ENCODE measurements at regions not wholly inside any gene's neighbourhood (a gene's known extent, or its start where the extent isn't known, plus 50 kb on each side); places are given as distances from the start of the nearest gene placed in this dataset.

GRCh38 chr3:106458952-106459351 lies 590.1 kb upstream of the CBLB start:
- TF ChIP-seq, protein P1, sequence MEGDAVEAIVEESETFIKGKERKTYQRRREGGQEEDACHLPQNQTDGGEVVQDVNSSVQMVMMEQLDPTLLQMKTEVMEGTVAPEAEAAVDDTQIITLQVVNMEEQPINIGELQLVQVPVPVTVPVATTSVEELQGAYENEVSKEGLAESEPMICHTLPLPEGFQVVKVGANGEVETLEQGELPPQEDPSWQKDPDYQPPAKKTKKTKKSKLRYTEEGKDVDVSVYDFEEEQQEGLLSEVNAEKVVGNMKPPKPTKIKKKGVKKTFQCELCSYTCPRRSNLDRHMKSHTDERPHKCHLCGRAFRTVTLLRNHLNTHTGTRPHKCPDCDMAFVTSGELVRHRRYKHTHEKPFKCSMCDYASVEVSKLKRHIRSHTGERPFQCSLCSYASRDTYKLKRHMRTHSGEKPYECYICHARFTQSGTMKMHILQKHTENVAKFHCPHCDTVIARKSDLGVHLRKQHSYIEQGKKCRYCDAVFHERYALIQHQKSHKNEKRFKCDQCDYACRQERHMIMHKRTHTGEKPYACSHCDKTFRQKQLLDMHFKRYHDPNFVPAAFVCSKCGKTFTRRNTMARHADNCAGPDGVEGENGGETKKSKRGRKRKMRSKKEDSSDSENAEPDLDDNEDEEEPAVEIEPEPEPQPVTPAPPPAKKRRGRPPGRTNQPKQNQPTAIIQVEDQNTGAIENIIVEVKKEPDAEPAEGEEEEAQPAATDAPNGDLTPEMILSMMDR (IDR thresholded peaks at IDR 0.05; ENCODE audit: poor library complexity), result no peak
- no peak for TF ChIP-seq EZH2phosphoT487 (IDR thresholded peaks at IDR 0.05; ENCODE audit: low read depth, severe bottlenecking, unreplicated experiment)
